GM12865 (cell line): ENCODE measurements at regions not wholly inside any gene's neighbourhood (a gene's known extent, or its start where the extent isn't known, plus 50 kb on each side); places are given as distances from the start of the nearest gene placed in this dataset.

Source experiments
- DNase-seq: peaks from one replicate; pipeline ENCODE4 v3.0.0; 2010; ENCODE audit warnings: low read depth
- H3K4me3 ChIP-seq: 2 replicates; pipeline ENCODE4 v1.5.1; 2011; ENCODE audit warnings: mild to moderate bottlenecking, low read depth, low read length, control low read depth
- CTCF ChIP-seq: IDR thresholded peaks from 2 replicates; pipeline ENCODE4 v1.5.1; 2011; ENCODE audit warnings: low read length, control low read depth, low read depth, inconsistent platforms; ENCODE audit not compliant: insufficient read depth; ENCODE audit errors: missing control alignments

- no peak overlapping the region for H3K4me3 ChIP-seq
- TF ChIP-seq CTCF = no peak
- DNase-seq = no peak
These were observed 1239.8 kb downstream of the PCDH7 start for GRCh38 chr4:31959972-31960371.

GRCh38 chr4:31964685-31965084 is 1244.5 kb downstream of the PCDH7 start:
- H3K4me3 ChIP-seq = no peak overlapping the region
- TF ChIP-seq CTCF = no peak
- no peak for DNase-seq

GRCh38 chr4:31968842-31969241 is 1248.7 kb downstream of the PCDH7 start:
- H3K4me3 ChIP-seq = no peak overlapping the region
- TF ChIP-seq CTCF = no peak
- DNase-seq = no peak

GRCh38 chr4:31974490-31975002 is 1254.4 kb downstream of the PCDH7 start:
- TF ChIP-seq CTCF = no peak
- no peak for DNase-seq
- H3K4me3 ChIP-seq = no peak overlapping the region

GRCh38 chr4:31979988-31980387 is 1259.8 kb downstream of the PCDH7 start:
- DNase-seq = no peak
- H3K4me3 ChIP-seq = no peak overlapping the region
- no peak for TF ChIP-seq CTCF

- no peak for TF ChIP-seq CTCF
- DNase-seq = no peak
- H3K4me3 ChIP-seq = no peak overlapping the region
These were observed 1263.1 kb downstream of the PCDH7 start for GRCh38 chr4:31983246-31983645.

- H3K4me3 ChIP-seq = no peak overlapping the region
- no peak for TF ChIP-seq CTCF
- DNase-seq = no peak
These were observed 1263.5 kb downstream of the PCDH7 start for GRCh38 chr4:31983677-31984076.
